ENCODE measurements at regions not wholly inside any gene's neighbourhood (a gene's known extent, or its start where the extent isn't known, plus 50 kb on each side); places are given as distances from the start of the nearest gene placed in this dataset.

- TF ChIP-seq POLR2AphosphoS5 (IDR thresholded peaks at IDR 0.05) (no peak), CTCF (IDR thresholded peaks at IDR 0.05) (no peak), EP300 (IDR thresholded peaks at IDR 0.05) (no peak), POLR2A (IDR thresholded peaks at IDR 0.05) (no peak)
- H3K36me3 ChIP-seq: no peaks in the 10 kb centered on the region
- 38 to 100% methylated on average over 1 to 3 of the region's 3 CpGs for WGBS, 2 donors (ENCODE audit: low coverage in 1 of 2)
- H3K27ac ChIP-seq: no peak overlapping the region
- H3K4me3 ChIP-seq: no peak overlapping the region
- H3K27me3 ChIP-seq: no peaks in the 10 kb centered on the region
- H3K9me3 ChIP-seq: no peaks in the 10 kb centered on the region
- peaks cover 0 to 11% (median 0%) of the 10 kb centered on the region in 3 donors for H3K4me1 ChIP-seq
- no peak for ATAC-seq
Measured at GRCh38 chr1:59079434-59080140, 217.3 kb upstream of the FGGY start.

DNA sequence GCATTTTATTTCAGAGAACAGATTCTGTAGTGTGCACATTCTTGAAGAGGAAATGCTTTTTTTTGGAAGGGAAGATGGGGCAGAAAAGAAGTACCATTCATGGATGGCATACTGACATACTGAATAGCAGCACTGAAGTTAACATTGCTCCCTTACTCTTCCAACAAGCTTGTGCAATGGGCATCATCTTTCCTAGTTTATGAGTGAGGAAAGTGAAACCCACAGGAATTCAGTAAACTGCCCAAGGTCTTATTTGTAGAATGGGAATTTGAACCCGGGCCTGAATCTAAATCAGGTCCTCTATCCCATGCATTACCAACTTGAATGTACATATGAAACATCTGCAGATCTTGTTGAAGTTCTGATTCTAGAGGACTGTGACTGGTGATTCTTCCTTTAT, 215.7 kb upstream of the FGGY start:
- WGBS, 2 donors (ENCODE audit: low coverage in 1 of 2): 100% methylated on average over 1 of the region's 1 CpG
- no peak overlapping the region for H3K4me3 ChIP-seq
- no peak overlapping the region for H3K27ac ChIP-seq
- TF ChIP-seq EP300 (IDR thresholded peaks at IDR 0.05) (no peak), POLR2AphosphoS5 (IDR thresholded peaks at IDR 0.05) (no peak)
- H3K4me1 ChIP-seq: peaks cover 0 to 11% (median 0%) of the 10 kb centered on the region in 3 donors
- H3K27me3 ChIP-seq: no peaks in the 10 kb centered on the region
- no peaks in the 10 kb centered on the region for H3K36me3 ChIP-seq
- ATAC-seq: no peak
- H3K9me3 ChIP-seq: no peaks in the 10 kb centered on the region

GRCh38 chr1:59081795-59082194, 215.1 kb upstream of the FGGY start:
- H3K27me3 ChIP-seq: no peaks in the 10 kb centered on the region
- H3K27ac ChIP-seq: no peak overlapping the region
- TF ChIP-seq POLR2AphosphoS5 (IDR thresholded peaks at IDR 0.05): no peak
- TF ChIP-seq POLR2A (IDR thresholded peaks at IDR 0.05): no peak
- TF ChIP-seq CTCF (IDR thresholded peaks at IDR 0.05): no peak
- TF ChIP-seq EP300 (IDR thresholded peaks at IDR 0.05): no peak
- no peak for ATAC-seq
- no peaks in the 10 kb centered on the region for H3K9me3 ChIP-seq
- no peak overlapping the region for H3K4me3 ChIP-seq
- H3K36me3 ChIP-seq: no peaks in the 10 kb centered on the region
- 84 to 96% methylated on average over 5 of the region's 5 CpGs for WGBS, 2 donors (ENCODE audit: low coverage in 1 of 2)
- H3K4me1 ChIP-seq: peaks cover 0 to 11% (median 0%) of the 10 kb centered on the region in 3 donors

DNA sequence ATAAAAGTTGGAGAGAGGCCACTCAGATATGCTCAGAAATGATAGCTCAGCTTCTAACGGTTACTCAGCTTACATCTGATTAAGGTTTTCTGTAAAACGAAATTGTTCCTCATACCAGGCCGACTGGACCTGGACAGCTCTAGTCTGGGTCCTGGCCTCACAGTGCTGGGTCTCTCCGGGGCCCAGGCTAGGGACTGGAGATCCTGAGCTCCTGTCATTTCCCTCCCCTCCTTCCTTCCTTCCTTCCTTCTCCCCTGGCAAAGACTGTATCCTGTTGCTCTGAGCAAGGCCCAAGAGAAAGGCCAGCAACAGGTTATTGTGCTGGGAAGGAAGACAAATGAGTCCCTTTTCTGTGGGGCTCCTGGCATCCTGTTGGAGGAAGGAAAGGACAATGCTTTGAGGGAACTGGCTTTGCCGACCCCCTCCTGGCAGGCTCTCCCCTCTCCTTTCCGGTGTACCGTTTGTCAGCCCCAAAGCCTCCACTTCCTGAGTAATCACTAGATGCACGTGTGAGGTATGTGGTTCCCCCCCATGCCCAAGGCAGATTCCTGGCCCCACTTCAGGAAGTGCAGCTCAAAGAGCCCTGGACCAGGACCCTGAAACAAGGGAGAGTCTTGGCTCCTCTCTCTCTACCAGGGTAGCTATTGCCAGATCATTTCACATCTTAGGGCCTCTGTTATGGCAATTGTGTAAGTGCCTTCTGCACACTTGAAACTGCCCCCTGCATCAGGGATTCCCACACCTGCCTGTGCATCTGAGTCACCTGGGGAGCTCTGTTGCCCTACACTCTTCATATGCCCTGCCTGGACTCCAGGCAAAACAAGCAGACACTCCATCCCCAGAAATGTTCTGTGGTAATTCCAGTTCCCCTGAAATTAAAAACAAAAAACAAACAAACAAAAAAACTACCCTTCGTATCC, 212.7 kb upstream of the FGGY start:
- peaks cover 0 to 6% (median 1%) of the 10 kb centered on the region in 3 donors for H3K9me3 ChIP-seq
- H3K4me3 ChIP-seq: no peak overlapping the region
- TF ChIP-seq POLR2AphosphoS5 (IDR thresholded peaks at IDR 0.05) (peak; percentile 3), EP300 (IDR thresholded peaks at IDR 0.05) (no peak), CTCF (IDR thresholded peaks at IDR 0.05) (no peak), POLR2A (IDR thresholded peaks at IDR 0.05) (no peak)
- 27 to 53% methylated on average over 4 to 7 of the region's 9 CpGs for WGBS, 2 donors (ENCODE audit: low coverage in 1 of 2)
- peak overlapping the region in 3 of 4 donors; percentile 15 to 54 (median 52) for H3K27ac ChIP-seq
- H3K36me3 ChIP-seq: no peaks in the 10 kb centered on the region
- peaks cover 0 to 11% (median 0%) of the 10 kb centered on the region in 3 donors for H3K4me1 ChIP-seq
- no peaks in the 10 kb centered on the region for H3K27me3 ChIP-seq
- peak; percentile 55 for ATAC-seq

GRCh38 chr1:59085101-59085500, 211.8 kb upstream of the FGGY start:
- H3K27me3 ChIP-seq: no peaks in the 10 kb centered on the region
- no peak for ATAC-seq

More at GRCh38 chr1:59085101-59085500, 211.8 kb upstream of the FGGY start:
- peaks cover 0 to 7% (median 0%) of the 10 kb centered on the region in 3 donors for H3K4me1 ChIP-seq
- no peaks in the 10 kb centered on the region for H3K36me3 ChIP-seq
- TF ChIP-seq EP300 (IDR thresholded peaks at IDR 0.05) (no peak), CTCF (IDR thresholded peaks at IDR 0.05) (no peak), POLR2A (IDR thresholded peaks at IDR 0.05) (no peak), POLR2AphosphoS5 (IDR thresholded peaks at IDR 0.05) (no peak)
- no peak overlapping the region for H3K4me3 ChIP-seq
- H3K9me3 ChIP-seq: peaks cover 0 to 12% (median 1%) of the 10 kb centered on the region in 3 donors
- H3K27ac ChIP-seq: no peak overlapping the region
- 72 to 92% methylated on average over 3 of the region's 3 CpGs for WGBS, 2 donors (ENCODE audit: low coverage in 1 of 2)
